Stimulated activated CD4-positive, alpha-beta T cell treated with anti-CD3 and anti-CD28 coated beads, Interleukin-1b, Interleukin-23, amount 100 ng/mL, for 48 hours (primary cell): ENCODE measurements at regions not wholly inside any gene's neighbourhood (a gene's known extent, or its start where the extent isn't known, plus 50 kb on each side); places are given as distances from the start of the nearest gene placed in this dataset.

ENCODE experiments used
- DNase-seq: peaks from one replicate; pipeline ENCODE4 v3.0.0-alpha.2; 2020

GRCh38 chr11:109981031-109981636, 112.1 kb upstream of the ZC3H12C start:
- no peak for DNase-seq

GRCh38 chr11:109983358-109983757, 109.8 kb upstream of the ZC3H12C start:
- no peak for DNase-seq

GRCh38 chr11:109984634-109985289, 108.4 kb upstream of the ZC3H12C start:
- DNase-seq = no peak

GRCh38 chr11:109986488-109986887, 106.7 kb upstream of the ZC3H12C start:
- no peak for DNase-seq

GRCh38 chr11:109991835-109992234, 101.4 kb upstream of the ZC3H12C start:
- DNase-seq = no peak

GRCh38 chr11:109993786-109994185, 99.4 kb upstream of the ZC3H12C start:
- DNase-seq = no peak

GRCh38 chr11:109994907-109995306, 98.3 kb upstream of the ZC3H12C start:
- no peak for DNase-seq

GRCh38 chr11:109996060-109996459, 97.1 kb upstream of the ZC3H12C start:
- DNase-seq = no peak

- DNase-seq = no peak
Observed at GRCh38 chr11:109998921-109999320, 94.3 kb upstream of the ZC3H12C start.

- no peak for DNase-seq
Observed at GRCh38 chr11:110000031-110000502, 93.1 kb upstream of the ZC3H12C start.

GRCh38 chr11:110000850-110001249, 92.3 kb upstream of the ZC3H12C start:
- no peak for DNase-seq

- no peak for DNase-seq
Observed at GRCh38 chr11:110003426-110003825, 89.8 kb upstream of the ZC3H12C start.

- no peak for DNase-seq
Observed at GRCh38 chr11:110011595-110011994, 81.6 kb upstream of the ZC3H12C start.

- DNase-seq = no peak
Observed at GRCh38 chr11:110015695-110016094, 77.5 kb upstream of the ZC3H12C start.

GRCh38 chr11:110019675-110020074, 73.5 kb upstream of the ZC3H12C start:
- no peak for DNase-seq

GRCh38 chr11:110022548-110022947, 70.6 kb upstream of the ZC3H12C start:
- no peak for DNase-seq

GRCh38 chr11:110023711-110024110, 69.5 kb upstream of the ZC3H12C start:
- DNase-seq = no peak

- DNase-seq = no peak
Observed at GRCh38 chr11:110026858-110027626, 66.2 kb upstream of the ZC3H12C start.

- no peak for DNase-seq
Observed at GRCh38 chr11:110027627-110028371, 65.4 kb upstream of the ZC3H12C start.

- no peak for DNase-seq
Observed at GRCh38 chr11:110028921-110029320, 64.3 kb upstream of the ZC3H12C start.

GRCh38 chr11:110029714-110030113, 63.5 kb upstream of the ZC3H12C start:
- DNase-seq = no peak

GRCh38 chr11:110031171-110031570, 62.0 kb upstream of the ZC3H12C start:
- no peak for DNase-seq

GRCh38 chr11:110032259-110032658, 60.9 kb upstream of the ZC3H12C start:
- DNase-seq = no peak
